ENCODE measurements at regions not wholly inside any gene's neighbourhood (a gene's known extent, or its start where the extent isn't known, plus 50 kb on each side); places are given as distances from the start of the nearest gene placed in this dataset.

GRCh38 chr5:112612663-112613062 is 125.0 kb upstream of the APC start:
- TF ChIP-seq POLR2A (IDR thresholded peaks at IDR 0.05): no peak
- no peak for TF ChIP-seq CTCF (IDR thresholded peaks at IDR 0.05)
- TF ChIP-seq POLR2AphosphoS5 (IDR thresholded peaks at IDR 0.05): no peak

All from suprapubic skin (tissue), 4 donors.